ENCODE measurements at regions not wholly inside any gene's neighbourhood (a gene's known extent, or its start where the extent isn't known, plus 50 kb on each side); places are given as distances from the start of the nearest gene placed in this dataset.

DNA sequence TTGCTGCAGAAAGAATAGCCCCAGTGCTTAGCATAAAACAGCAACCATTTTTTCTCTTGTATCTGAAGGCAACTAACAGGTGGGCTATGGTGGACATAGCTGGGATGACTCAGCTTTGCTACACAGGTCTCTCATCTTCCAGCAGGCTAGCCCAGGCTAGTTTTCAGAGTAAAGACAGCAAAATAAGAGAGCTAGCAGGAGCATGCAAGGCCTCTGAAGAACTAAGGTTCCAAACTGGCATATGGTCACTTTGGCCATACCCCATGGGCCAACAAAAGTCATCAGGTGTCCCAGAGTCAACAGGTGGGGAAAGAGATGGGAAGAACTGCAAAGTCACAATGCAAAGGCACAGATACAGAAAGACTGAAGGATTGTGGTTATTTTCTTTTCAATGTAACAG is 571.6 kb upstream of the MGMT start:
- peak overlapping the region in 1 of 4 donors; percentile 52 for H3K27ac ChIP-seq

DNA sequence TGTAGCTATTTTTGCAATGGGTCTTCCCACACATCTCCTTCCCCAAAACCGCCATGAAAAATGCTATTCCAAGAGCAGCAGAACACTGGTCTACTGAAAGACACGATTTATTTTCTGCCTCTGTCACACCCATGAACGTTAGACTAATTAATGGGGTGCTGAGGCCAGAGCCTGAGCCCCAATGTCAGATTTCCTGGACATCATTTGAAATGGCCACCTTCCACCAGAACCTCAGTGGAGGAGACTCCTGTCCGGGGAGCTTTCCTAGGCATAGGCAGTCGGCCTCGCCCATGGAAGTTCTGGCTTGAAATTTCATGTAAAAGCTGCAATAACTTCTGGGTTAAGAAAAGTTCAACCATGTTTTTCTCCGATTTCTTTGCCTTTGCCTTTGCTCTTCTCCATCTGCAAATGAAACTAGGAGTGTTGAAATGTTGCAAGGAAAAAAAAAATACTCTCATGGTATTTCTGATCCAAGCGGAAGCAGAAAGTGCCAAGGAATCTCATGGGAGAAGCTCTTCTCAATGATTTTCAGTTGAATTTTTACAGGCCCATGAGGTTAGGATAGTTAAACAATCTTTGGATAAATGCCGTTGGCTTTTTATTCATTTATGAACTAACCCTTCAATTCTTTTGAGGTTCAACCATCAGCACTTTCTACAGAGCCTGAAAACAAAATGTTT is 570.8 kb upstream of the MGMT start:
- H3K27ac ChIP-seq = peak overlapping the region; percentile 23 to 52 (median 50)
- H3K27me3 ChIP-seq = no peaks in the 10 kb centered on the region
- H3K9me3 ChIP-seq = no peaks in the 10 kb centered on the region
- no peak for DNase-seq
- H3K36me3 ChIP-seq = no peaks in the 10 kb centered on the region
- TF ChIP-seq POLR2A (IDR thresholded peaks at IDR 0.05) (no peak), POLR2AphosphoS5 (IDR thresholded peaks at IDR 0.05) (no peak), EP300 (IDR thresholded peaks at IDR 0.05) (no peak)
- TF ChIP-seq, protein P1, sequence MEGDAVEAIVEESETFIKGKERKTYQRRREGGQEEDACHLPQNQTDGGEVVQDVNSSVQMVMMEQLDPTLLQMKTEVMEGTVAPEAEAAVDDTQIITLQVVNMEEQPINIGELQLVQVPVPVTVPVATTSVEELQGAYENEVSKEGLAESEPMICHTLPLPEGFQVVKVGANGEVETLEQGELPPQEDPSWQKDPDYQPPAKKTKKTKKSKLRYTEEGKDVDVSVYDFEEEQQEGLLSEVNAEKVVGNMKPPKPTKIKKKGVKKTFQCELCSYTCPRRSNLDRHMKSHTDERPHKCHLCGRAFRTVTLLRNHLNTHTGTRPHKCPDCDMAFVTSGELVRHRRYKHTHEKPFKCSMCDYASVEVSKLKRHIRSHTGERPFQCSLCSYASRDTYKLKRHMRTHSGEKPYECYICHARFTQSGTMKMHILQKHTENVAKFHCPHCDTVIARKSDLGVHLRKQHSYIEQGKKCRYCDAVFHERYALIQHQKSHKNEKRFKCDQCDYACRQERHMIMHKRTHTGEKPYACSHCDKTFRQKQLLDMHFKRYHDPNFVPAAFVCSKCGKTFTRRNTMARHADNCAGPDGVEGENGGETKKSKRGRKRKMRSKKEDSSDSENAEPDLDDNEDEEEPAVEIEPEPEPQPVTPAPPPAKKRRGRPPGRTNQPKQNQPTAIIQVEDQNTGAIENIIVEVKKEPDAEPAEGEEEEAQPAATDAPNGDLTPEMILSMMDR (IDR thresholded peaks at IDR 0.05) = no peak
- 75 to 76% methylated on average over 9 of the region's 9 CpGs for WGBS, 2 donors
- no peak overlapping the region for H3K4me3 ChIP-seq
- H3K4me1 ChIP-seq = no peaks in the 10 kb centered on the region
- intact Hi-C loops (cut with DNase I) = no loop called here

More for the DNA sequence above, 571.6 kb upstream of the MGMT start:
- H3K36me3 ChIP-seq = no peaks in the 10 kb centered on the region
- H3K27me3 ChIP-seq = no peaks in the 10 kb centered on the region
- no peak overlapping the region for H3K4me3 ChIP-seq
- intact Hi-C loops (cut with DNase I) = no loop called here
- no peak for DNase-seq
- TF ChIP-seq POLR2AphosphoS5 (IDR thresholded peaks at IDR 0.05) (no peak), EP300 (IDR thresholded peaks at IDR 0.05) (no peak), POLR2A (IDR thresholded peaks at IDR 0.05) (no peak)
- TF ChIP-seq, protein P1 (IDR thresholded peaks at IDR 0.05) = no peak
- H3K4me1 ChIP-seq = no peaks in the 10 kb centered on the region
- H3K9me3 ChIP-seq = no peaks in the 10 kb centered on the region

DNA sequence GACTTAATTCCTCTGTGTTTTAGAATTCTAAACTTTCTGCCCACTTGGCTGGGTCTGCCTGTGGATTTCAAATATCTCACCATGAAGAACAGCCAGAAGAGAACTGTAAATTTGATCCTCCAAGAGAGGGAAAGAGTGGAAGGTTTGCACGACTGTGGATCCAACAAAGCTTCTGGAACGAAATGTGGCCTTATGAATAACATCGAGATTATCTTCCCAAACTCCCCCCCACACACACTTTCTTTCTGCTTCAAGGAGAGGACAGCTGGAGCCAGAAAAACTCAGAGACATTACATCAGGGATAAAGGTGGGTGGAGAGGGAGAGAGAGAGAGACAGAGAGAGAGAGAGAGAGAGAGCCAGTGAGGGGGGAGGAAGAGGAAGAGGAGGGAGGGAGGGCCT is 570.1 kb upstream of the MGMT start:
- no peaks in the 10 kb centered on the region for H3K9me3 ChIP-seq
- 70 to 80% methylated on average over 3 of the region's 3 CpGs for WGBS, 2 donors
- H3K27me3 ChIP-seq = no peaks in the 10 kb centered on the region
- intact Hi-C loops (cut with DNase I) = no loop called here
- peak overlapping the region; percentile 9 to 51 (median 42) for H3K27ac ChIP-seq
- TF ChIP-seq POLR2A (IDR thresholded peaks at IDR 0.05) (no peak), EP300 (IDR thresholded peaks at IDR 0.05) (no peak), POLR2AphosphoS5 (IDR thresholded peaks at IDR 0.05) (no peak)
- TF ChIP-seq, protein P1 (IDR thresholded peaks at IDR 0.05) = no peak
- H3K4me1 ChIP-seq = no peaks in the 10 kb centered on the region
- no peak overlapping the region for H3K4me3 ChIP-seq
- DNase-seq = no peak
- H3K36me3 ChIP-seq = no peaks in the 10 kb centered on the region

DNA sequence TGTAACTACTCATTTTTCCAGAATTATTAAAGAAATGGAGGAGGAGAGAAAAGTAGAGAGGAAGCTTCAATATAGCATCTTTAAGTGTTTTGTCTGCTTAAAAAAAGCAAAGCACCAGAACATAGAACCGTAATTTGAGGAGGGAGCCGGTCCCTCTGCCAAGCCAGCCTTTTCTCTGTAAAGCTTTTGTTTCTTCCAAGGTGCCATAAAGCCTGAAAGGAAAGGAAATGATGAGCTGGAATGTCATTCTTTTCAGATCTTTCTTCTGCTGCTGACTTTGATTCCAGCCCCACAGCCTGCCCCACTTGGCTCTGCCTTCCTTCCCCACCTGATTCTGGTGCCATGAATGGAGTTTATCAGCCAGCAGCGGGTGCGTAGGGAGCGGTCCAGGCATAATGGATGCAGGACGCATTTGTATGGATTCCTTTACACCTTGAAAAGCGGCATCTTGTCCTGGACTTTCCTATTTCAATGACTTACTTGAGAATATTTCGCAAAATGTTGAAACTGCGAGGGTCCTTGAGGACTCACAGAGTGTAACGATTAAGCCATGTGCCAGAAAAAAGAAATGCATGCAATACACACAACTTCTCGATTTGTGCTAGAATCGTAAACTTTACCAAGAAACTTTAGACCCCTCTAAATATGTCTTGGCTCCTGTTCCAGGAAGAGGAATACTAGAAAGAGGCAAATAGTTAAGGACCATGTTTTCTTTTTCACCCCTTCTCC is 569.5 kb upstream of the MGMT start:
- Histone ChIP-seq H3K4me1 (no peaks in the 10 kb centered on the region), H3K27me3 (no peaks in the 10 kb centered on the region), H3K36me3 (no peaks in the 10 kb centered on the region), H3K27ac (peak overlapping the region; percentile 9 to 51 (median 42)), H3K4me3 (no peak overlapping the region), H3K9me3 (no peaks in the 10 kb centered on the region)
- WGBS, 2 donors = 65 to 74% methylated on average over 12 of the region's 12 CpGs
- intact Hi-C loops (cut with DNase I) = no loop called here
- no peak for DNase-seq
- no peak for TF ChIP-seq EP300 (IDR thresholded peaks at IDR 0.05)
- no peak for TF ChIP-seq POLR2A (IDR thresholded peaks at IDR 0.05)
- TF ChIP-seq POLR2AphosphoS5 (IDR thresholded peaks at IDR 0.05) = no peak
- TF ChIP-seq, protein P1 (IDR thresholded peaks at IDR 0.05) = no peak

All from sigmoid colon (tissue), 6 donors.